HG02642 (cell line): ENCODE measurements at regions not wholly inside any gene's neighbourhood (a gene's known extent, or its start where the extent isn't known, plus 50 kb on each side); places are given as distances from the start of the nearest gene placed in this dataset.

Experiments
- ATAC-seq: cut with Tn5 transposase; IDR thresholded peaks from one replicate; pipeline ENCODE4 v1.9.1; 2021; ENCODE audit warnings: mild to moderate bottlenecking; ENCODE audit not compliant: unreplicated experiment, poor library complexity

GRCh38 chr16:88295671-88296436 lies 86.9 kb upstream of the ZNF469 start:
- ATAC-seq, result no peak

- ATAC-seq, result no peak
Observed at GRCh38 chr16:88296437-88297177, 86.2 kb upstream of the ZNF469 start.

DNA sequence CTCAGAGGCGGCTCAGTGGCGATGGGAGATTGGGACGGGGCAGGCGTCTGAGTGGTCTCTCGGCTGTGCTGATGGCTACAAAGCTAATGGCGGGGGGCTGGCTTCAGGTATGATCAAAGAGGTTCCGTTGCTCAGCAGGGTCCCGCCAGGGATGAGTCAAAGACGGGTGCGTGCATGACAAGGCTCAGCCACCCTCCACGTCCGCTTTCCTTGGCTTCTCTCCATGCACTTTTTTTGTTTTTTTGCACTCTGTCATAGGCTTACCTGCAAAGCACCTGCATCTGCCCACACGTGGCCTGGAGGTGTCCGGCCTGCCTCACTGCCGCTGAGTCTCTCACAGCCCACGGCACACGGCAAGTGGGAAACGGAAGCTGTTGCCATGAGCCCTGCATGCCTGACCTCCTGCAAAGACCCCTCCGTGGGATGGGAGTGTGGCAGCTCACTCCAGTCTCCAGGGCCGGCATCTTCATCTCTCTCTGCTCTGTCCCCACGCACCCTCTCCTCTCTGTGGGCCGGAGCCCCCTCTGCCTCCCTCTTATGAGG lies 85.5 kb upstream of the ZNF469 start:
- no peak for ATAC-seq

- no peak for ATAC-seq
Observed at GRCh38 chr16:88298181-88298832, 84.5 kb upstream of the ZNF469 start.

DNA sequence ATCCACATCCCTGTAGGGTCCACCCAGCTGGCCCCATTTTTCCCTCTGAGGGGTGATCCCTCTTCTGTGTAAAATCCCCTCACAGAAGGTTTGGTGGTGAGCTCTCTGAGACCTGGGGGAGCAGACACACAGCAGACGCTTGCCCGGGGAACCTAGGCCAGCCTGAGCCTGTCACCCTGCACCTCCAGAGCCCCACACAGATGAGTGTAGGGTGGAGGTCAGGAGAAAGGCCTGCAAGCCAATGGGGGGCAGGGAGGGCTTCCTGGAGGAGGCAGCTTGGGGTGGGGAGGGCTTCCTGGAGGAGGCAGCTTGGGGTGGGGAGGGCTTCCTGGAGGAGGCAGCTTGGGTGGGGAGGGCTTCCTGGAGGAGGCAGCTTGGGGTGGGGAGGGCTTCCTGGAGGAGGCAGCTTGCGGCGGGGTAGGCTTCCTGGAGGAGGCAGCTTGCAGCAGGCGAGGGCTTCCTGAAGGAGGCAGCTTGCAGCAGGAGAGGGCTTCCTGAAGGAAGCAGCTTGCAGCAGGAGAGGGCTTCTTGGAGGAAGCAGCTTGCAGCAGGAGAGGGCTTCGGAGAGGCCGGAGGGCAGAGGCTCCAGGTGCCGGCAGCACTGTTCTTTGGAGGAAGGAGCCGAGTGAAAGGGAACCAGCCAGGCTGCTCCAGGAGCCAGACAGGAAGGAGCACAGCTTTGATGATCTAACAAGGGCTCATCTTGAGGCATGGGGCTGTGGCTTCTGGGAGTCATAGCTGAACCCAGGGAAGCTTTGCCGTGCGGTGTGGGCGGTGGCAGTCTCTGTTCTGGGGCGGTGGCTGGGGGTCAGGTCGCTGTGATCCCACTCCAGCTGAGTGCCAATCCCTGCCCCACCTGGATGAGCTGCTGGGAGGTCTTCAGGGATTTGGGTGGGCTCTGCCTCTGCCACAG lies 83.7 kb upstream of the ZNF469 start:
- no peak for ATAC-seq

- no peak for ATAC-seq
Observed at GRCh38 chr16:88299751-88300462, 82.9 kb upstream of the ZNF469 start.

DNA sequence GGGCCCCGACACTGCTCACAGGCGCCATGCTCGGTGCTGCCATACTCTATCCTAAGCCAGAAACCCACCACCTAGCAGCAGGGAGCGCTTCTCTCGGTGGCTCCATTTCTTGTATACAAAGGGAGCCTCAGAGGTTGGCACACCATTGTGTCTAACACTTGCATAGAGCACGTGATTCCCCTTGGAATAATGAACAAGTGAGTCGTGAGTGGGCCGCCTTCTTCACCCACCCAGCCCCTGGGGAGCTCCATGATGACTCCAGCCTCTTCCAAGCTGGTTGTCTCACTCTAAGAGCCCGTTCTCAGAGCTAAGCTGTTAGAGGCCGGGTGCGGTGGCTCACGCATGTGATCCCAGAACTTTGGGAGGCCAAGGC lies 82.3 kb upstream of the ZNF469 start:
- ATAC-seq, result no peak

DNA sequence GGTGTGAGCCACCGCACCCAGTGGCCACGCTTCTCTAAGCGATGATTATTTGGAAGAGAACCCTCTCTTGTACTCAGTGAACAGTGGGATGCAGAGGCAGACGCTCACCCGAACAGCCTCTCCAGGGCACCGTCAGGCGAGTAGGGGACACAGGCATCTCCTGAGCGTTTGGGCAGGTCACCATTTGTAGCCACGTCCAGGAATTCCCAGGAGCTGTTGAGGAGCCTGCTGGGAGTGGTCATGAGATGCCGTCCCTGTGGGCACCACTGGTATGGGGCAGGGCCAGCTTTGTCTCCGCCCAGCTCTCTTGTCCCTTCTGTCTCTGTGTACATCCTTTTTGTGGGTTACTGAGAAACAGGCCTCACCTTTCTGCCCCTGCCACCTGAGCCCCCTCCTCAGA lies 81.3 kb upstream of the ZNF469 start:
- ATAC-seq, result no peak

DNA sequence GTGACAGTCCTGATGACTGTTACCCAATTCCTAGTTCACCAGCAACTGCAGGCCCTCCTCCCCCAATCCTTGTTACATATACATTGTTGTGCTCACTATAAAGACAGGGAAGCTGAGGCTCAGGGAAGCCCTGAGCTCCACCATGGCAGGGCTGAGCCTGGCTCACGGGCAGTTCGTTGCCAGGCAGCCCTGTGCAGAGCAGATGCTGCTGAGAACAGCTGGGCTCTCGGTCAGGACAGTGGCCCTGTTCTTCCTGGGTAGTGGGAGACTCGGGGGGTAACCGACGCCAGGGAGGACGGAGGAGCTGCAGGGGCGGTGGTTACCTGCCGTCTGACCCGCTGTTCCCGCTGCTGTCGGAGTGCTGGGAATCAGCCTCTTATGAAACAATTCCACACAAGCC lies 80.9 kb upstream of the ZNF469 start:
- no peak for ATAC-seq

GRCh38 chr16:88302666-88303065 lies 80.1 kb upstream of the ZNF469 start:
- no peak for ATAC-seq

- ATAC-seq, result no peak
Observed at GRCh38 chr16:88303405-88303804, 79.4 kb upstream of the ZNF469 start.

- no peak for ATAC-seq
Observed at GRCh38 chr16:88303890-88304819, 78.6 kb upstream of the ZNF469 start.

DNA sequence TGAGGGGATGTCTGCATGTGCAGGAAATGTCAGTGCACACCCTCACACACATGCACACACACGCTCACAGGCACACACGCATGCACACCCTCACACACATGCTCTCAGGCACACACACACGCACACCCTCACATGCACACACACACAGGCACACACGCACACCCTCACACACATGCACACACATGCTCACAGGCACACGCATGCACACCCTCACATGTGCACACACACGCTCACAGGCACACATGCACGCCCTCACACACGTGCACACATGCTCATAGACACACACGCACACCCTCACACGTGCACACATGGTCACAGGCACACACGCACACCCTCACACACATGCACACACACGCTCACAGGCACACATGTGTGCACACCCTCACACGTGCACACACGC lies 77.6 kb upstream of the ZNF469 start:
- no peak for ATAC-seq

DNA sequence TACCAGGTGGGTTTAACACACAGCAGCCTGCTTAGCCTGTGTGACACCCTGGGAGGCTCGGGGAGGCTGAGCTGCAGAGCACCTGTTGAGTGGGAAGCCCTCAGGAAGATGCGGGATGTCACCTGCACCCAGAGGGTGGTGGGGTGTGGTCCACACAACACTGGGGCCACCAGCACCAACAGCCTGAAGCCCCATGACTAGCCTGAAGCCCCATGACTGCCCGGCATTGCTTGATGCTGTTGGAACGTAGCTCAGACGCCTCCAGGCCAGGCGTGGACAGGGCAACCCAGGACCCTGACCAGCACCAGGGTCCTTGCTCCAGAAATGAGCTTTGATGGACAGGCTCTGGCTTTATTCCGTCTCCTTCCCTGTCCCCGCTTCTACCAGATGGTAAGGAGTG lies 76.3 kb upstream of the ZNF469 start:
- ATAC-seq, result no peak

DNA sequence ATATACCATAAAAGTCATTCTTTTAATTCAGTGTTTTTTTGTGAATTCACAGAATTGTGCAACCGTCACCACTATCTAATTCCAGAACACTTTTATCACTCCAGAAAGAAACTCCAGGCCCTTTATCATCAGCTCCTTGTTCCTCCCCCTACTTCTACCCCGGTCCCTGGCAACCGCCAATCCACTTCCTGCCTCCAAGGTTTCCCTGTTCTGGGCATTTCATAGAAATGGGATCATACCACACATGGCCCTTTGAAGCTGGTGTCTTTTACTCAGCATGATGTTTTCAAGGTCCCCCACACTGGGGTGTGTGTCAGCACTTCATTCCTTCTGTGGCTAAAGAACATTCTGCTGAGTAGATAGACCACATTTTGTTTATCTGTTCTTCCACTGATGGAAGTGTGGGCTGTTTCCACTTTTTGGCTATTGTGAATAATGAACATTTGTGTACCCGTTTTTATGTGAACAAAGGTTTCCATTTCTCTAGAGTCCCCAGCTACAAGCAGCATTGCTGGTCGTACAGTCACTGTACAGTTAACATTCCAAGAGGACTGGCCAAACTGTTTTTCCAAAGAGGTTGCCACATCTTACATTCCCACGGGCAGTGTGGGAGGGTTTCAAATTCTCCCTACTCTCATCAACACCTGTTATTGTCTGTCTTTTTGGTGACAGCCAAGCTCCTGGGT lies 75.8 kb upstream of the ZNF469 start:
- no peak for ATAC-seq

DNA sequence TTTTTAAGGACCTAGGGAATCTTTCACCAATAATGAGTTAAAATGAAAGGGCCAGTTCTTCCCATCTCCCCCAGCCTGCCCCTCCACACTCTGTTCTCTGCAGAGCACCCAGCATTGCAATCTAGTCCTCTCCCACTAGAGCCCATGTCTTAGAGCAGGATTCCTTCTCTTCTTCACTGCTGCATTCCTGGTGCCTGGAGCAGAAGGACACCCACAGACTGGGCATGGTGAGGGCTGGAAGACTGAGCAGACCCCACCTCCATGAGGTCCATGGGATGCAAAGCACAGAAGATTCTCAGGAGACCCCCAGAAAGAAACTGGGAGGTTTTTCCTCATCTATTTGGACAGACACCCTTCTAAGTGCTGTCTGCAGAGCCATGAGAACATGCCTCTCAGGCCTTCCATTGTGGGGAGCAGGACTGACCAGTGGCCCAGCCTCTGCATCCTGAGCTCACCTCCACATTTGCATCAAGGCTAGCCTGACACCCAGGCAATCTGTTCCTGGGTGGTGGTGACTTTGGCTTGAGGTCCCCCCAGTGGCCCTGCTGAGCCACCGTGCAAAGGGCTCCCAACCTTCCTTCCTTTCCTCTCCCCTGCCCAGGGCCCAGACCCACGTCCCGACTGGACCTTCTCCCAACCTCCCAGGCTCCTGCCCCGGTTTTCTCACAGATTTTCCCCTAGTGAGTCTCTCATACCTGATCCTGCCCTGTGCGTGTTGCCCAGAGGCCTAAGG lies 74.2 kb upstream of the ZNF469 start:
- no peak for ATAC-seq

GRCh38 chr16:88309174-88309907 lies 73.4 kb upstream of the ZNF469 start:
- no peak for ATAC-seq
